Endothelial cell (in vitro differentiated cells): ENCODE measurements at regions not wholly inside any gene's neighbourhood (a gene's known extent, or its start where the extent isn't known, plus 50 kb on each side); places are given as distances from the start of the nearest gene placed in this dataset.

Experiments
- DNase-seq: peaks from one replicate; pipeline ENCODE4 v3.0.0; 2021; ENCODE audit warnings: low spot score
- H3K27ac Mint-ChIP-seq: one replicate; pipeline ENCODE4 v1.8.0; 2021; ENCODE audit warnings: mixed read lengths, inconsistent platforms; ENCODE audit not compliant: unreplicated experiment
- H3K27me3 Mint-ChIP-seq: one replicate; pipeline ENCODE4 v1.8.0; 2021; ENCODE audit warnings: mild to moderate bottlenecking, moderate library complexity, mixed read lengths, inconsistent platforms; ENCODE audit not compliant: unreplicated experiment
- H3K36me3 Mint-ChIP-seq: one replicate; pipeline ENCODE4 v1.8.0; 2021; ENCODE audit warnings: mild to moderate bottlenecking, low read depth, mixed read lengths, inconsistent platforms; ENCODE audit not compliant: unreplicated experiment
- H3K4me1 Mint-ChIP-seq: one replicate; pipeline ENCODE4 v1.8.0; 2021; ENCODE audit warnings: mild to moderate bottlenecking, mixed read lengths, inconsistent platforms; ENCODE audit not compliant: unreplicated experiment
- H3K4me3 Mint-ChIP-seq: one replicate; pipeline ENCODE4 v1.8.0; 2021; ENCODE audit warnings: mild to moderate bottlenecking, mixed read lengths, inconsistent platforms; ENCODE audit not compliant: unreplicated experiment
- H3K9me3 Mint-ChIP-seq: one replicate; pipeline ENCODE4 v1.8.0; 2021; ENCODE audit warnings: mixed read lengths, inconsistent platforms; ENCODE audit not compliant: unreplicated experiment
- CTCF ChIP-seq: fragments of 200-600 bp; sonication (generic); IDR thresholded peaks from one replicate; pipeline ENCODE4 v1.5.0; 2021; ENCODE audit warnings: antibody characterized with exemption; ENCODE audit not compliant: unreplicated experiment

- H3K27ac Mint-ChIP-seq = no peak overlapping the region
- DNase-seq = no peak
- no peaks in the 10 kb centered on the region for H3K36me3 Mint-ChIP-seq
- no peaks in the 10 kb centered on the region for H3K4me1 Mint-ChIP-seq
- TF ChIP-seq CTCF = no peak
- no peaks in the 10 kb centered on the region for H3K9me3 Mint-ChIP-seq
- peaks cover 2% of the 10 kb centered on the region for H3K27me3 Mint-ChIP-seq
- H3K4me3 Mint-ChIP-seq = no peak overlapping the region
Observed at GRCh38 chr10:128764190-128764589, 638.0 kb upstream of the MKI67 start.

GRCh38 chr10:128766915-128767314 lies 640.7 kb upstream of the MKI67 start:
- Mint-ChIP-seq H3K27me3 (peaks cover 2% of the 10 kb centered on the region), H3K36me3 (no peaks in the 10 kb centered on the region)

GRCh38 chr10:128774979-128775378 lies 648.8 kb upstream of the MKI67 start:
- H3K27me3 Mint-ChIP-seq = no peaks in the 10 kb centered on the region
- no peak overlapping the region for H3K4me3 Mint-ChIP-seq
- H3K4me1 Mint-ChIP-seq = no peaks in the 10 kb centered on the region
- no peaks in the 10 kb centered on the region for H3K9me3 Mint-ChIP-seq
- H3K36me3 Mint-ChIP-seq = no peaks in the 10 kb centered on the region
- DNase-seq = no peak
- TF ChIP-seq CTCF = no peak
- H3K27ac Mint-ChIP-seq = no peak overlapping the region

More at GRCh38 chr10:128766915-128767314, 640.7 kb upstream of the MKI67 start:
- DNase-seq = no peak
- no peak for TF ChIP-seq CTCF
- Mint-ChIP-seq H3K9me3 (no peaks in the 10 kb centered on the region), H3K4me3 (no peak overlapping the region), H3K27ac (no peak overlapping the region), H3K4me1 (no peaks in the 10 kb centered on the region)

- no peak overlapping the region for H3K4me3 Mint-ChIP-seq
- TF ChIP-seq CTCF = no peak
- no peaks in the 10 kb centered on the region for H3K36me3 Mint-ChIP-seq
- H3K27me3 Mint-ChIP-seq = no peaks in the 10 kb centered on the region
- no peaks in the 10 kb centered on the region for H3K4me1 Mint-ChIP-seq
- H3K27ac Mint-ChIP-seq = no peak overlapping the region
- no peaks in the 10 kb centered on the region for H3K9me3 Mint-ChIP-seq
- DNase-seq = no peak
Observed at GRCh38 chr10:128775743-128776142, 649.5 kb upstream of the MKI67 start.

- Mint-ChIP-seq H3K27ac (no peak overlapping the region), H3K9me3 (no peaks in the 10 kb centered on the region), H3K4me3 (no peak overlapping the region), H3K27me3 (no peaks in the 10 kb centered on the region), H3K36me3 (no peaks in the 10 kb centered on the region), H3K4me1 (no peaks in the 10 kb centered on the region)
- DNase-seq = no peak
- TF ChIP-seq CTCF = no peak
Observed at GRCh38 chr10:128776673-128777252, 650.5 kb upstream of the MKI67 start.
